Endothelial cell of umbilical vein (primary cell): ENCODE measurements at regions not wholly inside any gene's neighbourhood (a gene's known extent, or its start where the extent isn't known, plus 50 kb on each side); places are given as distances from the start of the nearest gene placed in this dataset.

Experiments
- BruUV-seq: library from RNA; stranded (reverse); fragments of 400-500 nt; replicated peaks from 2 replicates; lab custom pipeline; 2021; lab: Mats Ljungman, UMichigan
- CTCF ChIA-PET: fragments of 300-600, 350-600 bp; sonication (Branson Sonifier 250); formaldehyde crosslinking; loops from one replicate; lab custom pipeline; 2021; ENCODE audit warnings: antibody characterized with exemption, inconsistent platforms; lab: Charles Lee
- POLR2A ChIA-PET: fragments of 300-600, 350-600 bp; sonication (Branson Sonifier 250); formaldehyde crosslinking; loops from one replicate; lab custom pipeline; 2021; ENCODE audit warnings: antibody characterized with exemption, inconsistent platforms; lab: Charles Lee
- DNase-seq: peaks from one replicate; pipeline ENCODE4 v3.0.0-alpha.2; 2011; ENCODE audit warnings: low read depth, low spot score
- FAIRE-seq: peaks from 2 replicates; lab custom pipeline; 2011; peaks lifted over from hg19 to GRCh38; lab: Jason Lieb, UNC
- H2AFZ ChIP-seq: 2 replicates; pipeline ENCODE4 v1.6.0; 2012; ENCODE audit warnings: low read depth, low read length, control low read depth, inconsistent platforms
- H3K27ac ChIP-seq: 2 replicates; pipeline ENCODE4 v1.5.1; 2011; ENCODE audit warnings: low read depth, mild to moderate bottlenecking, control low read depth, low read length, moderate library complexity; ENCODE audit not compliant: insufficient read depth
- H3K27me3 ChIP-seq, 2 experiments: 2 replicates each; pipeline versions ENCODE4 v1.6.0 to v1.6.1; 2011; ENCODE audit warnings: low read length in 2 of 2, mixed read lengths in 1 of 2; ENCODE audit not compliant: control insufficient read depth in 2 of 2, insufficient read depth in 2 of 2
- H3K36me3 ChIP-seq, 2 experiments: 2 replicates in 1 of 2; 3 replicates in 1 of 2; pipeline ENCODE4 v1.5.1; 2011; ENCODE audit warnings: low read length in 2 of 2, mild to moderate bottlenecking in 1 of 2, moderate library complexity in 1 of 2; ENCODE audit not compliant: control insufficient read depth in 2 of 2, insufficient read depth in 2 of 2; ENCODE audit errors: extremely low read depth in 1 of 2
- H3K4me1 ChIP-seq: 3 replicates; pipeline ENCODE4 v1.5.1; 2011; ENCODE audit warnings: mild to moderate bottlenecking, low read length; ENCODE audit not compliant: control insufficient read depth, insufficient read depth; ENCODE audit errors: extremely low read depth
- H3K4me2 ChIP-seq: 2 replicates; pipeline ENCODE4 v1.6.1; 2011; ENCODE audit warnings: low read length, control low read depth, mixed read lengths; ENCODE audit not compliant: insufficient read depth
- H3K4me3 ChIP-seq, 3 experiments: fragments of 200-600 bp in 1 of 3; sonication (generic), shearing (Covaris generic) in 1 of 3; replicated peaks in 1 of 3; 2 replicates each; pipeline ENCODE4 v1.5.1; 2011 to 2016; ENCODE audit warnings: control low read depth in 3 of 3, low read length in 3 of 3, mild to moderate bottlenecking in 2 of 3, inconsistent platforms in 1 of 3, low read depth in 1 of 3, moderate library complexity in 1 of 3; ENCODE audit not compliant: insufficient read depth in 1 of 3
- H3K79me2 ChIP-seq: 2 replicates; pipeline ENCODE4 v1.6.0; 2012; ENCODE audit warnings: low read length, inconsistent platforms; ENCODE audit not compliant: control insufficient read depth, insufficient read depth
- H3K9ac ChIP-seq: replicated peaks from 2 replicates; pipeline ENCODE3; 2011; ENCODE audit warnings: low read length, control low read depth; ENCODE audit not compliant: insufficient read depth; ENCODE audit errors: extremely low read depth
- H3K9me1 ChIP-seq: replicated peaks from 3 replicates; pipeline ENCODE4 v1.6.0; 2011; ENCODE audit warnings: mild to moderate bottlenecking, low read length; ENCODE audit not compliant: control insufficient read depth, insufficient read depth; ENCODE audit errors: extremely low read depth
- H3K9me3 ChIP-seq: replicated peaks from 2 replicates; pipeline ENCODE4 v1.5.1; 2012; ENCODE audit warnings: low read length, inconsistent platforms; ENCODE audit not compliant: control insufficient read depth, insufficient read depth
- H4K20me1 ChIP-seq: replicated peaks from 2 replicates; pipeline ENCODE3; 2011; ENCODE audit warnings: mild to moderate bottlenecking, low read length; ENCODE audit not compliant: control insufficient read depth, insufficient read depth; ENCODE audit errors: extremely low read depth
- EZH2 ChIP-seq: IDR thresholded peaks from 2 replicates; pipeline ENCODE4 v1.6.1; 2012; ENCODE audit warnings: borderline replicate concordance, low read depth, mild to moderate bottlenecking, moderate library complexity, low read length, inconsistent platforms; ENCODE audit not compliant: severe bottlenecking
- FOS ChIP-seq: IDR thresholded peaks from 2 replicates; pipeline ENCODE4 v1.6.1; 2011; ENCODE audit warnings: mild to moderate bottlenecking, low read length, moderate library complexity, borderline replicate concordance; ENCODE audit not compliant: insufficient read depth
- GATA2 ChIP-seq: IDR thresholded peaks from 2 replicates; pipeline ENCODE4 v1.7.0; 2011; ENCODE audit warnings: low read depth, mild to moderate bottlenecking, moderate library complexity, mixed read lengths, low read length; ENCODE audit not compliant: insufficient read length, insufficient read depth
- JUN ChIP-seq: IDR thresholded peaks from 2 replicates; pipeline ENCODE4 v1.6.1; 2011; ENCODE audit warnings: borderline replicate concordance, low read depth; ENCODE audit not compliant: insufficient read length, insufficient read depth
- MYC ChIP-seq: IDR thresholded peaks from one replicate; pipeline ENCODE4 v1.6.1; 2011; ENCODE audit warnings: mild to moderate bottlenecking, low read depth, low read length
- POLR2A ChIP-seq: IDR thresholded peaks from 2 replicates; pipeline ENCODE4 v1.6.1; 2012; ENCODE audit warnings: low read depth, mild to moderate bottlenecking, control low read depth, low read length
- POLR2AphosphoS5 ChIP-seq: IDR thresholded peaks from 2 replicates; pipeline ENCODE4 v1.6.1; 2012; ENCODE audit warnings: low read depth, mild to moderate bottlenecking, control low read depth, low read length, moderate library complexity; ENCODE audit not compliant: insufficient read depth
- dilution Hi-C: fragments of 300-500 bp; cut with MboI; formaldehyde crosslinking; loops from one replicate; pipeline ENCODE4 v1.15.0; 2019; ENCODE audit warnings: low sequenced_read_pairs; ENCODE audit not compliant: extremely low pct_ligation_motif_present
- intact Hi-C: fragments of 100-400 bp; cut with micrococcal nuclease; formaldehyde crosslinking; loops from one replicate; pipeline ENCODE4 v1.10.0; 2022
- TF ChIP-seq, protein P1 (sequence below), 2 donors: IDR thresholded peaks; 1 replicate in 1 of 2; 2 replicates in 1 of 2; pipeline ENCODE4 v1.5.1; 2011; ENCODE audit warnings: low read length in 2 of 2, mild to moderate bottlenecking in 2 of 2, moderate library complexity in 2 of 2, control low read depth in 1 of 2, inconsistent platforms in 1 of 2, low read depth in 1 of 2; ENCODE audit not compliant: insufficient read depth in 1 of 2; ENCODE audit errors: extremely low read depth in 1 of 2
- TF ChIP-seq, protein P2 (sequence below): IDR thresholded peaks from 2 replicates; pipeline ENCODE4 v1.6.1; 2011; ENCODE audit not compliant: insufficient read depth, insufficient read length

- dilution Hi-C loops (no loop called here), intact Hi-C loops (no loop called here)
- CTCF ChIA-PET, result no interaction called here
- no TSS peak for BruUV-seq
- peaks cover 2% of the 10 kb centered on the region for H3K9me3 ChIP-seq
- no peak overlapping the region for H3K4me2 ChIP-seq
- no peaks in the 10 kb centered on the region for H3K4me1 ChIP-seq
- TF ChIP-seq FOS, result no peak
- TF ChIP-seq POLR2AphosphoS5, result no peak
- TF ChIP-seq, protein P1, sequence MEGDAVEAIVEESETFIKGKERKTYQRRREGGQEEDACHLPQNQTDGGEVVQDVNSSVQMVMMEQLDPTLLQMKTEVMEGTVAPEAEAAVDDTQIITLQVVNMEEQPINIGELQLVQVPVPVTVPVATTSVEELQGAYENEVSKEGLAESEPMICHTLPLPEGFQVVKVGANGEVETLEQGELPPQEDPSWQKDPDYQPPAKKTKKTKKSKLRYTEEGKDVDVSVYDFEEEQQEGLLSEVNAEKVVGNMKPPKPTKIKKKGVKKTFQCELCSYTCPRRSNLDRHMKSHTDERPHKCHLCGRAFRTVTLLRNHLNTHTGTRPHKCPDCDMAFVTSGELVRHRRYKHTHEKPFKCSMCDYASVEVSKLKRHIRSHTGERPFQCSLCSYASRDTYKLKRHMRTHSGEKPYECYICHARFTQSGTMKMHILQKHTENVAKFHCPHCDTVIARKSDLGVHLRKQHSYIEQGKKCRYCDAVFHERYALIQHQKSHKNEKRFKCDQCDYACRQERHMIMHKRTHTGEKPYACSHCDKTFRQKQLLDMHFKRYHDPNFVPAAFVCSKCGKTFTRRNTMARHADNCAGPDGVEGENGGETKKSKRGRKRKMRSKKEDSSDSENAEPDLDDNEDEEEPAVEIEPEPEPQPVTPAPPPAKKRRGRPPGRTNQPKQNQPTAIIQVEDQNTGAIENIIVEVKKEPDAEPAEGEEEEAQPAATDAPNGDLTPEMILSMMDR (IDR thresholded peaks at IDR 0.05; ENCODE audit: extremely low read depth in 1 of 2, insufficient read depth in 1 of 2, low read depth in 1 of 2, low read length in 2 of 2), result no peak
- TF ChIP-seq POLR2A, result no peak
- no peak for TF ChIP-seq GATA2
- no peak for TF ChIP-seq JUN
- TF ChIP-seq MYC, result no peak
- no peak for TF ChIP-seq EZH2
- TF ChIP-seq, protein P2, sequence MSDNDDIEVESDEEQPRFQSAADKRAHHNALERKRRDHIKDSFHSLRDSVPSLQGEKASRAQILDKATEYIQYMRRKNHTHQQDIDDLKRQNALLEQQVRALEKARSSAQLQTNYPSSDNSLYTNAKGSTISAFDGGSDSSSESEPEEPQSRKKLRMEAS, result no peak
- no peaks in the 10 kb centered on the region for H4K20me1 ChIP-seq
- no peaks in the 10 kb centered on the region for H3K36me3 ChIP-seq
- H3K27ac ChIP-seq, result no peak overlapping the region
- H3K27me3 ChIP-seq, result no peaks in the 10 kb centered on the region
- no peak overlapping the region for H3K4me3 ChIP-seq
- no peak overlapping the region for H3K9ac ChIP-seq
- H3K79me2 ChIP-seq, result no peaks in the 10 kb centered on the region
- H3K9me1 ChIP-seq, result no peaks in the 10 kb centered on the region
- no peak for DNase-seq
- POLR2A ChIA-PET, result no interaction called here
- FAIRE-seq, result no peak
- no peak overlapping the region for H2AFZ ChIP-seq
These were observed 303.0 kb downstream of the GPATCH2 start for GRCh38 chr1:217327901-217328300.
